ENCODE measurements at regions not wholly inside any gene's neighbourhood (a gene's known extent, or its start where the extent isn't known, plus 50 kb on each side); places are given as distances from the start of the nearest gene placed in this dataset.

DNA sequence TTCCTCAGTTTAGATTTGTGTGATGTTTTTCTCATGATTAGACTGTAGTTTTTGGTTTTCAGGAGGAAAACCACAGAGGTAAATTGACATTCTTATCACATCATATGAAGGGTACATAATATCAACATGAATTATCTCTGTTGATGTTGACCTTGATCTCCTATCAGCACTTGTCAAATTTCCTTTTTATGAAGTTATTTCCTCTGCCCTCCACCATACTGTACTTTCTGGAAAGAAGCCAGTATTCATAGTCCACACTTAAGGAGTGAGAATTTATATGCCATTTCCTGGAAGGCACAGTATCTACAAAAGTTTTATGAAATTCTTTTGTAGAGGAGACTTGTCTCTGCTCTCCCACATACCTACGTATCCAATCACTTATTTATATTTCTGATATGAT lies 807.2 kb upstream of the MBL2 start:
- Mint-ChIP-seq H3K4me1 (no peaks in the 10 kb centered on the region), H3K36me3 (no peaks in the 10 kb centered on the region), H3K27ac (no peak overlapping the region), H3K4me3 (no peak overlapping the region), H3K27me3 (ENCODE audit: low read depth in 3 of 3) (no peaks in the 10 kb centered on the region), H3K9me3 (peaks cover 0 to 12% (median 2%) of the 10 kb centered on the region in 7 donors)
- H2AFZ ChIP-seq (ENCODE audit: insufficient read depth, low read depth, low read length, poor library complexity, severe bottlenecking), result no peak overlapping the region
- no peak overlapping the region for H3K27ac ChIP-seq (ENCODE audit: low read depth in 1 of 2, low read length in 2 of 2)
- no peak overlapping the region for H3K4me2 ChIP-seq (replicated peaks; ENCODE audit: extremely low read depth, low read length, poor library complexity, severe bottlenecking)
- no peak overlapping the region for H3K4me3 ChIP-seq (replicated peaks in 1 of 3; ENCODE audit: low read depth in 2 of 3, low read length in 3 of 3)
- TF ChIP-seq, protein P1, sequence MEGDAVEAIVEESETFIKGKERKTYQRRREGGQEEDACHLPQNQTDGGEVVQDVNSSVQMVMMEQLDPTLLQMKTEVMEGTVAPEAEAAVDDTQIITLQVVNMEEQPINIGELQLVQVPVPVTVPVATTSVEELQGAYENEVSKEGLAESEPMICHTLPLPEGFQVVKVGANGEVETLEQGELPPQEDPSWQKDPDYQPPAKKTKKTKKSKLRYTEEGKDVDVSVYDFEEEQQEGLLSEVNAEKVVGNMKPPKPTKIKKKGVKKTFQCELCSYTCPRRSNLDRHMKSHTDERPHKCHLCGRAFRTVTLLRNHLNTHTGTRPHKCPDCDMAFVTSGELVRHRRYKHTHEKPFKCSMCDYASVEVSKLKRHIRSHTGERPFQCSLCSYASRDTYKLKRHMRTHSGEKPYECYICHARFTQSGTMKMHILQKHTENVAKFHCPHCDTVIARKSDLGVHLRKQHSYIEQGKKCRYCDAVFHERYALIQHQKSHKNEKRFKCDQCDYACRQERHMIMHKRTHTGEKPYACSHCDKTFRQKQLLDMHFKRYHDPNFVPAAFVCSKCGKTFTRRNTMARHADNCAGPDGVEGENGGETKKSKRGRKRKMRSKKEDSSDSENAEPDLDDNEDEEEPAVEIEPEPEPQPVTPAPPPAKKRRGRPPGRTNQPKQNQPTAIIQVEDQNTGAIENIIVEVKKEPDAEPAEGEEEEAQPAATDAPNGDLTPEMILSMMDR (IDR thresholded peaks at IDR 0.05), result no peak
- no peaks in the 10 kb centered on the region for H3K4me1 ChIP-seq (ENCODE audit: control insufficient read depth in 1 of 2, insufficient read depth in 2 of 2, low read length in 2 of 2)
- H4K20me1 ChIP-seq (ENCODE audit: insufficient read depth, low read length), result no peaks in the 10 kb centered on the region
- no CpG with 5 or more reads among the region's 1 CpG for WGBS (ENCODE audit: insufficient coverage)
- H3K79me2 ChIP-seq (ENCODE audit: insufficient read depth, low read length), result no peaks in the 10 kb centered on the region
- intact Hi-C loops (cut with micrococcal nuclease), result no loop called here
- H3K27me3 ChIP-seq (ENCODE audit: control insufficient read depth in 2 of 2, insufficient read depth in 2 of 2, low read length in 2 of 2), result no peaks in the 10 kb centered on the region
- DNase-seq, result no peak
- H3K9me3 ChIP-seq (replicated peaks in 1 of 2; ENCODE audit: control insufficient read depth in 1 of 2, insufficient read depth in 1 of 2, low read length in 2 of 2), result peaks cover 0 to 4% of the 10 kb centered on the region in 2 donors
- no peak overlapping the region for H3K9ac ChIP-seq (ENCODE audit: insufficient read depth, low read length, poor library complexity, severe bottlenecking)
- no peaks in the 10 kb centered on the region for H3K36me3 ChIP-seq (replicated peaks in 1 of 2; ENCODE audit: control insufficient read depth in 1 of 2, insufficient read depth in 2 of 2, low read length in 2 of 2)

DNA sequence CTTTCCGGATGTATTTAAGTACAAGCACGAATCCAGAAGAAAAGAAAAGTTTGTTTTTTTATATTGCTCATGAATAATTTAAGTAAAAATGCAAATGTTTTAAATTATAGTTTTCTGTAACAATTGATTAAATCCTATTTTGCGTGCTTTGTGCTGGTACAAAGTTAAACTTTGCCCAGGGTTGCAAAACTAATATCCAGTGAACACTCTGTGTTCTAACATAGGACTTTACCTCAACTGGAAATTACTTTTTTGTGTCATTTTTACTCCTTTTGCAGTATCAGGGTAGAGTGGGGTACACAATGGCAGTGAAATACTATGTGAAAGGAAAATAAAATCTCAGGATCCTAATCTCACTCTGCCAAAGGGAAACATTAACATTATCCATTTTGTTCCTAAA lies 801.4 kb upstream of the MBL2 start:
- no peaks in the 10 kb centered on the region for H3K79me2 ChIP-seq (ENCODE audit: insufficient read depth, low read length)
- H3K36me3 ChIP-seq (replicated peaks in 1 of 2; ENCODE audit: control insufficient read depth in 1 of 2, insufficient read depth in 2 of 2, low read length in 2 of 2), result no peaks in the 10 kb centered on the region
- Mint-ChIP-seq H3K27ac (no peak overlapping the region), H3K4me1 (no peaks in the 10 kb centered on the region), H3K27me3 (ENCODE audit: low read depth in 3 of 3) (no peaks in the 10 kb centered on the region), H3K9me3 (peaks cover 0 to 7% (median 2%) of the 10 kb centered on the region in 7 donors), H3K36me3 (no peaks in the 10 kb centered on the region), H3K4me3 (no peak overlapping the region)
- no peak for DNase-seq
- no peak overlapping the region for H3K9ac ChIP-seq (ENCODE audit: insufficient read depth, low read length, poor library complexity, severe bottlenecking)
- no peak overlapping the region for H3K27ac ChIP-seq (ENCODE audit: low read depth in 1 of 2, low read length in 2 of 2)
- intact Hi-C loops (cut with micrococcal nuclease), result no loop called here
- no peak overlapping the region for H3K4me2 ChIP-seq (replicated peaks; ENCODE audit: extremely low read depth, low read length, poor library complexity, severe bottlenecking)
- TF ChIP-seq, protein P1 (IDR thresholded peaks at IDR 0.05), result no peak
- WGBS (ENCODE audit: insufficient coverage), result no CpG with 5 or more reads among the region's 3 CpGs
- peaks cover 0 to 4% of the 10 kb centered on the region in 2 donors for H3K9me3 ChIP-seq (replicated peaks in 1 of 2; ENCODE audit: control insufficient read depth in 1 of 2, insufficient read depth in 1 of 2, low read length in 2 of 2)
- no peaks in the 10 kb centered on the region for H4K20me1 ChIP-seq (ENCODE audit: insufficient read depth, low read length)
- H3K4me1 ChIP-seq (ENCODE audit: control insufficient read depth in 1 of 2, insufficient read depth in 2 of 2, low read length in 2 of 2), result no peaks in the 10 kb centered on the region
- no peak overlapping the region for H3K4me3 ChIP-seq (replicated peaks in 1 of 3; ENCODE audit: low read depth in 2 of 3, low read length in 3 of 3)
- no peaks in the 10 kb centered on the region for H3K27me3 ChIP-seq (ENCODE audit: control insufficient read depth in 2 of 2, insufficient read depth in 2 of 2, low read length in 2 of 2)
- H2AFZ ChIP-seq (ENCODE audit: insufficient read depth, low read depth, low read length, poor library complexity, severe bottlenecking), result no peak overlapping the region
